HFFc6 (cell line): ENCODE measurements at regions not wholly inside any gene's neighbourhood (a gene's known extent, or its start where the extent isn't known, plus 50 kb on each side); places are given as distances from the start of the nearest gene placed in this dataset.

Source experiments
- DNase-seq: peaks from one replicate; pipeline ENCODE4 v3.0.0-alpha.2; 2018
- H3K27ac Mint-ChIP-seq: 2 replicates; pipeline ENCODE4 v1.8.0; 2020; ENCODE audit warnings: mild to moderate bottlenecking, mixed read lengths
- H3K27me3 Mint-ChIP-seq: 2 replicates; pipeline ENCODE4 v1.8.0; 2021; ENCODE audit warnings: mild to moderate bottlenecking, moderate library complexity, mixed read lengths; ENCODE audit not compliant: insufficient read depth
- H3K36me3 Mint-ChIP-seq: 2 replicates; pipeline ENCODE4 v1.8.0; 2021; ENCODE audit warnings: low read depth, mixed read lengths
- H3K4me1 Mint-ChIP-seq: 2 replicates; pipeline ENCODE4 v1.8.0; 2020; ENCODE audit warnings: low read depth, mixed read lengths
- H3K4me3 Mint-ChIP-seq: 2 replicates; pipeline ENCODE4 v1.8.0; 2020; ENCODE audit warnings: mild to moderate bottlenecking, moderate library complexity, mixed read lengths
- H3K9me3 Mint-ChIP-seq: 2 replicates; pipeline ENCODE4 v1.8.0; 2020; ENCODE audit warnings: mild to moderate bottlenecking, mixed read lengths
- TF ChIP-seq, protein P1 (sequence below): fragments of 200-600 bp; sonication (generic); IDR thresholded peaks from 2 replicates; pipeline ENCODE4 v1.5.0; 2021; ENCODE audit warnings: antibody characterized with exemption, mild to moderate bottlenecking

- Mint-ChIP-seq H3K36me3 (no peaks in the 10 kb centered on the region), H3K9me3 (no peaks in the 10 kb centered on the region), H3K4me3 (no peak overlapping the region), H3K4me1 (no peaks in the 10 kb centered on the region), H3K27ac (no peak overlapping the region), H3K27me3 (peaks cover 19% of the 10 kb centered on the region)
- peak; percentile 25 for DNase-seq
- TF ChIP-seq, protein P1, sequence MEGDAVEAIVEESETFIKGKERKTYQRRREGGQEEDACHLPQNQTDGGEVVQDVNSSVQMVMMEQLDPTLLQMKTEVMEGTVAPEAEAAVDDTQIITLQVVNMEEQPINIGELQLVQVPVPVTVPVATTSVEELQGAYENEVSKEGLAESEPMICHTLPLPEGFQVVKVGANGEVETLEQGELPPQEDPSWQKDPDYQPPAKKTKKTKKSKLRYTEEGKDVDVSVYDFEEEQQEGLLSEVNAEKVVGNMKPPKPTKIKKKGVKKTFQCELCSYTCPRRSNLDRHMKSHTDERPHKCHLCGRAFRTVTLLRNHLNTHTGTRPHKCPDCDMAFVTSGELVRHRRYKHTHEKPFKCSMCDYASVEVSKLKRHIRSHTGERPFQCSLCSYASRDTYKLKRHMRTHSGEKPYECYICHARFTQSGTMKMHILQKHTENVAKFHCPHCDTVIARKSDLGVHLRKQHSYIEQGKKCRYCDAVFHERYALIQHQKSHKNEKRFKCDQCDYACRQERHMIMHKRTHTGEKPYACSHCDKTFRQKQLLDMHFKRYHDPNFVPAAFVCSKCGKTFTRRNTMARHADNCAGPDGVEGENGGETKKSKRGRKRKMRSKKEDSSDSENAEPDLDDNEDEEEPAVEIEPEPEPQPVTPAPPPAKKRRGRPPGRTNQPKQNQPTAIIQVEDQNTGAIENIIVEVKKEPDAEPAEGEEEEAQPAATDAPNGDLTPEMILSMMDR = no peak
These were observed 64.0 kb downstream of the CCNG2 start for GRCh38 chr4:77220828-77221613.

DNA sequence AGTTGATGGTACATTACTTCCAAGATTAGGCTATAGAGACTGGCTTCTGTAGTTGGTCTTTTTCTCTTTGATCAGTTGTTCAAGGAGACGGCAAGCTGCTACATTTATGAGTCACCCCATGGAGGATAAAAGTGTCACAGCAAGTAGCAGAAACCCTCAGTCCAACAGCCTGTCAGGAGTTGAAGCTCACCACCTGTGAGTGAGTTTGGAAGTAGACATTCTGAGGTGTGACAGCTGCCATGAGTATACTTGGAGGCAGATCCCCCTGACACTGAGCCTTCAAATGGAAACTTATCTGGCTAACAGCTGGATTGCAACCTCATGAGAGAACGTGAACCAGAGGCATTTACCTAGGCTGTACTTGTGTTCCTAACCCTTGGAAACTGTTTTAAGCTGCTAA is 68.0 kb downstream of the CCNG2 start:
- DNase-seq = no peak
- Mint-ChIP-seq H3K4me1 (no peaks in the 10 kb centered on the region), H3K36me3 (peaks cover 5% of the 10 kb centered on the region), H3K27ac (no peak overlapping the region), H3K27me3 (peaks cover 15% of the 10 kb centered on the region), H3K9me3 (peaks cover 10% of the 10 kb centered on the region; the same call in 1 of the 2 replicates), H3K4me3 (no peak overlapping the region)
- TF ChIP-seq, protein P1 = no peak

GRCh38 chr4:77226939-77227705 is 70.1 kb downstream of the CCNG2 start:
- peaks cover 5% of the 10 kb centered on the region for H3K36me3 Mint-ChIP-seq
- no peak for DNase-seq
- H3K27me3 Mint-ChIP-seq = peaks cover 18% of the 10 kb centered on the region
- H3K9me3 Mint-ChIP-seq = peaks cover 10% of the 10 kb centered on the region; the same call in 1 of the 2 replicates
- TF ChIP-seq, protein P1 = no peak
- no peak overlapping the region for H3K27ac Mint-ChIP-seq
- H3K4me3 Mint-ChIP-seq = no peak overlapping the region
- H3K4me1 Mint-ChIP-seq = no peaks in the 10 kb centered on the region

GRCh38 chr4:77229433-77229832 is 72.4 kb downstream of the CCNG2 start:
- H3K27me3 Mint-ChIP-seq = peaks cover 16% of the 10 kb centered on the region
- peaks cover 10% of the 10 kb centered on the region; the same call in 1 of the 2 replicates for H3K9me3 Mint-ChIP-seq
- no peak overlapping the region for H3K4me3 Mint-ChIP-seq
- H3K36me3 Mint-ChIP-seq = peaks cover 5% of the 10 kb centered on the region
- H3K27ac Mint-ChIP-seq = no peak overlapping the region
- no peak for DNase-seq
- no peaks in the 10 kb centered on the region for H3K4me1 Mint-ChIP-seq
- TF ChIP-seq, protein P1 = no peak

GRCh38 chr4:77232653-77233052 is 75.6 kb downstream of the CCNG2 start:
- TF ChIP-seq, protein P1 = no peak
- no peak overlapping the region for H3K27ac Mint-ChIP-seq
- peaks cover 4% of the 10 kb centered on the region for H3K36me3 Mint-ChIP-seq
- peaks cover 5% of the 10 kb centered on the region; the same call in 1 of the 2 replicates for H3K9me3 Mint-ChIP-seq
- no peaks in the 10 kb centered on the region for H3K4me1 Mint-ChIP-seq
- DNase-seq = peak; percentile 11
- no peak overlapping the region for H3K4me3 Mint-ChIP-seq
- peaks cover 36% of the 10 kb centered on the region for H3K27me3 Mint-ChIP-seq
